Vagina (tissue), 2 donors: ENCODE measurements at regions not wholly inside any gene's neighbourhood (a gene's known extent, or its start where the extent isn't known, plus 50 kb on each side); places are given as distances from the start of the nearest gene placed in this dataset.

ENCODE experiments used
- POLR2A ChIP-seq, 2 donors: fragments of 450-650 bp; IDR thresholded peaks; one replicate each; pipeline ENCODE4 v1.6.1; 2017; ENCODE audit warnings: antibody characterized with exemption in 2 of 2, mild to moderate bottlenecking in 2 of 2, moderate library complexity in 2 of 2
- POLR2AphosphoS5 ChIP-seq, 2 donors: sonication (generic); formaldehyde crosslinking; IDR thresholded peaks; one replicate each; pipeline ENCODE4 v1.9.0; 2017; ENCODE audit warnings: antibody characterized with exemption in 2 of 2, mild to moderate bottlenecking in 2 of 2, low read depth in 1 of 2; ENCODE audit not compliant: insufficient read depth in 1 of 2
- TF ChIP-seq, protein P1 (sequence below), 3 experiments: fragments of 450-650 bp in 2 of 3; fragments of 200-600 bp in 1 of 3; sonication (generic) in 1 of 3; IDR thresholded peaks; one replicate each; pipeline ENCODE4 v1.5.1; 2017 to 2019; ENCODE audit warnings: antibody characterized with exemption in 3 of 3, mild to moderate bottlenecking in 2 of 3, moderate library complexity in 2 of 3

DNA sequence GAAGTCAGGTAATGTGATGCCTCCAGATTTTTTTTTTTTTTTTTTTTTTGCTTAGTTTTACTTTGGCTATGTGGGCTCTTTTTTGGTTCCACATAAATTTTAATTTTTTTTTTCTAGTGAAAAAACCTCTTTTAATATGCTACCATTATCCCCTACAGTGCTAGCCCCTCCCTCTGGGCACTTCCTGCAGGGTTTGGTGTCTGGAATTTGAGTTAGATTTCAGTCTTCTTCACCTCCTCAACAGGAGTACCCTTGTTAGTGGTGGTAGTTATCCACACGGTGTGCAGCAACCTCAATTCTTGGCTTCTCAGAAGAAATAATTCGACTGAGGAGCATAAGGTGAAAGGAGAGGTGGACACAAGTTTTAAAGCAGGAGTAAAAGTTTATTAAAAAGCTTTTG lies 128.8 kb upstream of the SYNCRIP start:
- TF ChIP-seq POLR2A (IDR thresholded peaks at IDR 0.05) (no peak), POLR2AphosphoS5 (IDR thresholded peaks at IDR 0.05; ENCODE audit: insufficient read depth in 1 of 2, low read depth in 1 of 2) (no peak)
- TF ChIP-seq, protein P1, sequence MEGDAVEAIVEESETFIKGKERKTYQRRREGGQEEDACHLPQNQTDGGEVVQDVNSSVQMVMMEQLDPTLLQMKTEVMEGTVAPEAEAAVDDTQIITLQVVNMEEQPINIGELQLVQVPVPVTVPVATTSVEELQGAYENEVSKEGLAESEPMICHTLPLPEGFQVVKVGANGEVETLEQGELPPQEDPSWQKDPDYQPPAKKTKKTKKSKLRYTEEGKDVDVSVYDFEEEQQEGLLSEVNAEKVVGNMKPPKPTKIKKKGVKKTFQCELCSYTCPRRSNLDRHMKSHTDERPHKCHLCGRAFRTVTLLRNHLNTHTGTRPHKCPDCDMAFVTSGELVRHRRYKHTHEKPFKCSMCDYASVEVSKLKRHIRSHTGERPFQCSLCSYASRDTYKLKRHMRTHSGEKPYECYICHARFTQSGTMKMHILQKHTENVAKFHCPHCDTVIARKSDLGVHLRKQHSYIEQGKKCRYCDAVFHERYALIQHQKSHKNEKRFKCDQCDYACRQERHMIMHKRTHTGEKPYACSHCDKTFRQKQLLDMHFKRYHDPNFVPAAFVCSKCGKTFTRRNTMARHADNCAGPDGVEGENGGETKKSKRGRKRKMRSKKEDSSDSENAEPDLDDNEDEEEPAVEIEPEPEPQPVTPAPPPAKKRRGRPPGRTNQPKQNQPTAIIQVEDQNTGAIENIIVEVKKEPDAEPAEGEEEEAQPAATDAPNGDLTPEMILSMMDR (IDR thresholded peaks at IDR 0.05) = no peak
